ENCODE measurements at regions not wholly inside any gene's neighbourhood (a gene's known extent, or its start where the extent isn't known, plus 50 kb on each side); places are given as distances from the start of the nearest gene placed in this dataset.
A peak's percentile ranks its signal among the peaks of the same experiment; 100 is the strongest.

GRCh38 chr2:3940661-3941060 is 237.3 kb downstream of the DCDC2C start:
- H3K27ac ChIP-seq: no peak overlapping the region
- no peak overlapping the region for H3K9ac ChIP-seq
- peaks cover 8% of the 10 kb centered on the region; the same call in 1 of the 2 replicates for H3K4me1 ChIP-seq
- H3K4me2 ChIP-seq: peak overlapping the region; percentile 43
- no peaks in the 10 kb centered on the region for H3K27me3 ChIP-seq
- no peaks in the 10 kb centered on the region for H4K20me1 ChIP-seq
- H3K4me3 ChIP-seq: no peak overlapping the region
- H3K9me3 ChIP-seq: no peaks in the 10 kb centered on the region
- no peaks in the 10 kb centered on the region for H3K36me3 ChIP-seq
- TF ChIP-seq Cebpa-rat (IDR thresholded peaks at IDR 0.05): no peak

- Histone ChIP-seq H4K20me1 (no peaks in the 10 kb centered on the region), H3K36me3 (no peaks in the 10 kb centered on the region), H3K9me3 (no peaks in the 10 kb centered on the region), H3K9ac (no peak overlapping the region), H3K27ac (no peak overlapping the region), H3K4me2 (no peak overlapping the region), H3K4me3 (no peak overlapping the region), H3K4me1 (peaks cover 8% of the 10 kb centered on the region; the same call in 1 of the 2 replicates), H3K27me3 (no peaks in the 10 kb centered on the region)
- TF ChIP-seq Cebpa-rat (IDR thresholded peaks at IDR 0.05): no peak
Measured at GRCh38 chr2:3942841-3943240, 239.5 kb downstream of the DCDC2C start.

GRCh38 chr2:3944071-3944470 is 240.7 kb downstream of the DCDC2C start:
- no peak for TF ChIP-seq Cebpa-rat (IDR thresholded peaks at IDR 0.05)
- Histone ChIP-seq H3K4me2 (no peak overlapping the region), H3K36me3 (no peaks in the 10 kb centered on the region), H3K27me3 (no peaks in the 10 kb centered on the region), H3K4me3 (no peak overlapping the region), H4K20me1 (no peaks in the 10 kb centered on the region), H3K4me1 (peaks cover 8% of the 10 kb centered on the region; the same call in 1 of the 2 replicates), H3K27ac (no peak overlapping the region), H3K9ac (no peak overlapping the region), H3K9me3 (no peaks in the 10 kb centered on the region)

- H3K27ac ChIP-seq: no peak overlapping the region
- no peak overlapping the region for H3K9ac ChIP-seq
- no peaks in the 10 kb centered on the region for H4K20me1 ChIP-seq
- H3K27me3 ChIP-seq: no peaks in the 10 kb centered on the region
- no peak overlapping the region for H3K4me2 ChIP-seq
- H3K9me3 ChIP-seq: no peaks in the 10 kb centered on the region
- TF ChIP-seq Cebpa-rat (IDR thresholded peaks at IDR 0.05): no peak
- H3K36me3 ChIP-seq: no peaks in the 10 kb centered on the region
- H3K4me1 ChIP-seq: peaks cover 8% of the 10 kb centered on the region; the same call in 1 of the 2 replicates
- H3K4me3 ChIP-seq: no peak overlapping the region
Measured at GRCh38 chr2:3944841-3945240, 241.5 kb downstream of the DCDC2C start.

GRCh38 chr2:3948191-3948590 is 244.8 kb downstream of the DCDC2C start:
- Histone ChIP-seq H3K27me3 (no peaks in the 10 kb centered on the region), H3K36me3 (no peaks in the 10 kb centered on the region), H3K4me2 (no peak overlapping the region), H4K20me1 (no peaks in the 10 kb centered on the region), H3K4me1 (no peaks in the 10 kb centered on the region), H3K9ac (no peak overlapping the region), H3K27ac (no peak overlapping the region), H3K4me3 (no peak overlapping the region), H3K9me3 (peaks cover 23% of the 10 kb centered on the region)
- no peak for TF ChIP-seq Cebpa-rat (IDR thresholded peaks at IDR 0.05)

GRCh38 chr2:3951131-3951954 is 248.0 kb downstream of the DCDC2C start:
- Histone ChIP-seq H3K36me3 (no peaks in the 10 kb centered on the region), H3K4me1 (no peaks in the 10 kb centered on the region), H3K4me2 (no peak overlapping the region), H4K20me1 (no peaks in the 10 kb centered on the region), H3K9me3 (peaks cover 23% of the 10 kb centered on the region), H3K27ac (no peak overlapping the region), H3K9ac (no peak overlapping the region), H3K27me3 (no peaks in the 10 kb centered on the region), H3K4me3 (no peak overlapping the region)
- no peak for TF ChIP-seq Cebpa-rat (IDR thresholded peaks at IDR 0.05)

GRCh38 chr2:3952866-3953516 is 249.6 kb downstream of the DCDC2C start:
- Histone ChIP-seq H3K4me1 (no peaks in the 10 kb centered on the region), H3K9me3 (peaks cover 23% of the 10 kb centered on the region), H4K20me1 (no peaks in the 10 kb centered on the region), H3K27me3 (no peaks in the 10 kb centered on the region), H3K27ac (no peak overlapping the region), H3K36me3 (no peaks in the 10 kb centered on the region), H3K4me2 (no peak overlapping the region), H3K4me3 (no peak overlapping the region), H3K9ac (no peak overlapping the region)
- TF ChIP-seq Cebpa-rat (IDR thresholded peaks at IDR 0.05): no peak

- no peak overlapping the region for H3K27ac ChIP-seq
- H3K9me3 ChIP-seq: peaks cover 23% of the 10 kb centered on the region
- H3K4me3 ChIP-seq: no peak overlapping the region
Measured at GRCh38 chr2:3954261-3954660, 250.9 kb downstream of the DCDC2C start.

GRCh38 chr2:3956406-3956805 is 253.0 kb downstream of the DCDC2C start:
- H3K36me3 ChIP-seq: no peaks in the 10 kb centered on the region
- TF ChIP-seq Cebpa-rat (IDR thresholded peaks at IDR 0.05): no peak
- H3K9me3 ChIP-seq: peaks cover 10% of the 10 kb centered on the region
- no peak overlapping the region for H3K9ac ChIP-seq
- no peak overlapping the region for H3K27ac ChIP-seq
- H3K4me3 ChIP-seq: no peak overlapping the region
- H4K20me1 ChIP-seq: no peaks in the 10 kb centered on the region
- H3K27me3 ChIP-seq: no peaks in the 10 kb centered on the region
- no peak overlapping the region for H3K4me2 ChIP-seq
- no peaks in the 10 kb centered on the region for H3K4me1 ChIP-seq

More at GRCh38 chr2:3954261-3954660, 250.9 kb downstream of the DCDC2C start:
- no peaks in the 10 kb centered on the region for H3K27me3 ChIP-seq
- TF ChIP-seq Cebpa-rat (IDR thresholded peaks at IDR 0.05): no peak
- H4K20me1 ChIP-seq: no peaks in the 10 kb centered on the region
- no peak overlapping the region for H3K4me2 ChIP-seq
- H3K9ac ChIP-seq: no peak overlapping the region
- H3K36me3 ChIP-seq: no peaks in the 10 kb centered on the region
- H3K4me1 ChIP-seq: no peaks in the 10 kb centered on the region

- Histone ChIP-seq H3K27me3 (no peaks in the 10 kb centered on the region), H3K4me3 (no peak overlapping the region), H3K36me3 (no peaks in the 10 kb centered on the region), H3K9me3 (peaks cover 9% of the 10 kb centered on the region), H3K27ac (no peak overlapping the region), H3K4me1 (no peaks in the 10 kb centered on the region), H3K4me2 (no peak overlapping the region), H4K20me1 (no peaks in the 10 kb centered on the region), H3K9ac (no peak overlapping the region)
- TF ChIP-seq Cebpa-rat (IDR thresholded peaks at IDR 0.05): no peak
Measured at GRCh38 chr2:3956892-3957291, 253.5 kb downstream of the DCDC2C start.
